ENCODE measurements at regions not wholly inside any gene's neighbourhood (a gene's known extent, or its start where the extent isn't known, plus 50 kb on each side); places are given as distances from the start of the nearest gene placed in this dataset.

GRCh38 chr9:71322311-71322710 lies 200.9 kb upstream of the TRPM3 start:
- H3K36me3 ChIP-seq = no peaks in the 10 kb centered on the region
- no peaks in the 10 kb centered on the region for H3K27me3 ChIP-seq
- no peak for DNase-seq (ENCODE audit: low spot score)
- no peak overlapping the region for H3K4me3 ChIP-seq
- H3K27ac ChIP-seq = no peak overlapping the region
- no peaks in the 10 kb centered on the region for H3K4me1 ChIP-seq
- no peaks in the 10 kb centered on the region for H3K9me3 ChIP-seq
- no peak for TF ChIP-seq CTCF (IDR thresholded peaks at IDR 0.05)

DNA sequence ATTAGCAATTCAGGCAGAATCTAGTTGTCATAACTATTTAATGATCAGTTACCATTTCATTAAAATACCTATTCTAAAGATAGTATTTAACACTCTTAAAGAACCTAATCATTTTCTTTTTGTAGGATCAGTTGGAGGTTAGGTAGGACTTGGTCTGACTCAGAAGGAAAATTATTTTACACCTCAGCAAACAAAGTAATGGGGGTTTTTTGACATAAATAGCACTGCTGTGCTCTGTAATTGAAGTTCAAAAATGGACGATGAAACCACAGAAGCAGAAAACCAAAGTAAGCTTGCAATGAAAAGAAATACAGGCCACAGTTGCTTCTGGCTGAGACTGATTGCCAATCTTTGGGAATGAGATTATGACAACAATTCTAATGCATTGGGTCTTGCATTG lies 187.0 kb upstream of the TRPM3 start:
- no peak for DNase-seq (ENCODE audit: low spot score)
- Histone ChIP-seq H3K36me3 (no peaks in the 10 kb centered on the region), H3K4me3 (no peak overlapping the region), H3K27ac (no peak overlapping the region), H3K27me3 (no peaks in the 10 kb centered on the region), H3K4me1 (no peaks in the 10 kb centered on the region), H3K9me3 (no peaks in the 10 kb centered on the region)
- TF ChIP-seq CTCF (IDR thresholded peaks at IDR 0.05) = no peak

GRCh38 chr9:71306134-71306533 lies 184.7 kb upstream of the TRPM3 start:
- TF ChIP-seq CTCF (IDR thresholded peaks at IDR 0.05) = no peak
- Histone ChIP-seq H3K4me1 (no peaks in the 10 kb centered on the region), H3K27ac (no peak overlapping the region), H3K27me3 (no peaks in the 10 kb centered on the region), H3K4me3 (no peak overlapping the region), H3K9me3 (no peaks in the 10 kb centered on the region), H3K36me3 (no peaks in the 10 kb centered on the region)
- DNase-seq (ENCODE audit: low spot score) = no peak

GRCh38 chr9:71303351-71303750 lies 181.9 kb upstream of the TRPM3 start:
- no peak for DNase-seq (ENCODE audit: low spot score)
- Histone ChIP-seq H3K36me3 (no peaks in the 10 kb centered on the region), H3K4me1 (no peaks in the 10 kb centered on the region), H3K27me3 (no peaks in the 10 kb centered on the region), H3K9me3 (no peaks in the 10 kb centered on the region), H3K4me3 (no peak overlapping the region), H3K27ac (no peak overlapping the region)
- TF ChIP-seq CTCF (IDR thresholded peaks at IDR 0.05) = no peak

- H3K27me3 ChIP-seq = no peaks in the 10 kb centered on the region
- no peaks in the 10 kb centered on the region for H3K4me1 ChIP-seq
- no peaks in the 10 kb centered on the region for H3K36me3 ChIP-seq
- H3K27ac ChIP-seq = no peak overlapping the region
- no peaks in the 10 kb centered on the region for H3K9me3 ChIP-seq
- H3K4me3 ChIP-seq = no peak overlapping the region
- no peak for TF ChIP-seq CTCF (IDR thresholded peaks at IDR 0.05)
- DNase-seq (ENCODE audit: low spot score) = no peak
Measured at GRCh38 chr9:71302776-71303175, 181.4 kb upstream of the TRPM3 start.

- no peak for TF ChIP-seq CTCF (IDR thresholded peaks at IDR 0.05)
- Histone ChIP-seq H3K4me1 (no peaks in the 10 kb centered on the region), H3K9me3 (no peaks in the 10 kb centered on the region), H3K4me3 (no peak overlapping the region), H3K36me3 (no peaks in the 10 kb centered on the region), H3K27ac (no peak overlapping the region), H3K27me3 (no peaks in the 10 kb centered on the region)
- DNase-seq (ENCODE audit: low spot score) = no peak
Measured at GRCh38 chr9:71295928-71296327, 174.5 kb upstream of the TRPM3 start.

Data from right atrium auricular region (tissue), 2 donors.